Neuronal stem cell (in vitro differentiated cells): ENCODE measurements at regions not wholly inside any gene's neighbourhood (a gene's known extent, or its start where the extent isn't known, plus 50 kb on each side); places are given as distances from the start of the nearest gene placed in this dataset.
"Not testable (repeated sequence)": the region's sequence is repeated elsewhere in the genome, so short reads cannot be mapped to it uniquely, and the experiment has no call there.

Source experiments
- DNase-seq: peaks from one replicate; pipeline ENCODE4 v3.0.0-alpha.2; 2013; ENCODE audit warnings: low spot score
- H2AFZ ChIP-seq: one replicate; pipeline ENCODE4 v1.6.1; 2013; ENCODE audit warnings: mild to moderate bottlenecking, low read length, inconsistent platforms
- H2AK5ac ChIP-seq: 2 replicates; pipeline ENCODE4 v1.6.1; 2013; ENCODE audit warnings: low read depth, mild to moderate bottlenecking, inconsistent platforms, low read length, moderate library complexity, mixed read lengths
- H2BK120ac ChIP-seq: 2 replicates; pipeline ENCODE4 v1.6.1; 2013; ENCODE audit warnings: low read depth, mild to moderate bottlenecking, inconsistent platforms, low read length, moderate library complexity, mixed read lengths
- H2BK12ac ChIP-seq: one replicate; pipeline ENCODE4 v1.6.1; 2013; ENCODE audit warnings: low read length, inconsistent platforms
- H2BK15ac ChIP-seq: 2 replicates; pipeline ENCODE4 v1.6.1; 2013; ENCODE audit warnings: mild to moderate bottlenecking, low read length, inconsistent platforms, mixed read lengths
- H2BK5ac ChIP-seq: one replicate; pipeline ENCODE4 v1.6.1; 2013; ENCODE audit warnings: inconsistent platforms, mild to moderate bottlenecking, low read length, moderate library complexity
- H3K14ac ChIP-seq: one replicate; pipeline ENCODE4 v1.6.1; 2013; ENCODE audit warnings: low read length, inconsistent platforms
- H3K18ac ChIP-seq: 2 replicates; pipeline ENCODE4 v1.6.1; 2013; ENCODE audit warnings: low read length, inconsistent platforms
- H3K23ac ChIP-seq: 2 replicates; pipeline ENCODE4 v1.6.1; 2013; ENCODE audit warnings: low read depth, mild to moderate bottlenecking, mixed read lengths, low read length, inconsistent platforms; ENCODE audit not compliant: poor library complexity
- H3K27ac ChIP-seq: replicated peaks from 3 replicates; pipeline ENCODE4 v1.5.1; 2013; ENCODE audit warnings: low read length, inconsistent platforms
- H3K27me3 ChIP-seq, 3 experiments: 2 replicates each; pipeline ENCODE4 v1.6.1; 2013; ENCODE audit warnings: low read length in 3 of 3, mild to moderate bottlenecking in 2 of 3, inconsistent platforms in 1 of 3, low read depth in 1 of 3, mixed read lengths in 1 of 3, moderate library complexity in 1 of 3; ENCODE audit not compliant: control insufficient read depth in 3 of 3, insufficient read depth in 3 of 3
- H3K36me3 ChIP-seq, 2 donors: replicated peaks in 1 of 2; 2 replicates each; pipeline ENCODE4 v1.6.1; 2013; ENCODE audit warnings: low read length in 2 of 2; ENCODE audit not compliant: control insufficient read depth in 2 of 2, insufficient read depth in 2 of 2
- H3K4ac ChIP-seq: 2 replicates; pipeline ENCODE4 v1.6.1; 2013; ENCODE audit warnings: inconsistent platforms, mild to moderate bottlenecking, low read length, moderate library complexity
- H3K4me1 ChIP-seq, 2 donors: 1 replicate in 1 of 2; 2 replicates in 1 of 2; pipeline ENCODE4 v1.6.1; 2013; ENCODE audit warnings: low read length in 2 of 2, low read depth in 1 of 2; ENCODE audit not compliant: control insufficient read depth in 2 of 2, insufficient read depth in 1 of 2
- H3K4me2 ChIP-seq: one replicate; pipeline ENCODE4 v1.6.1; 2013; ENCODE audit warnings: mild to moderate bottlenecking, low read length, inconsistent platforms; ENCODE audit not compliant: insufficient read depth, poor library complexity, severe bottlenecking
- H3K4me3 ChIP-seq, 2 donors: 2 replicates each; pipeline ENCODE4 v1.5.1; 2013; ENCODE audit warnings: low read length in 2 of 2, mild to moderate bottlenecking in 2 of 2, inconsistent platforms in 1 of 2, moderate library complexity in 1 of 2
- H3K79me1 ChIP-seq: one replicate; pipeline ENCODE4 v1.6.1; 2013; ENCODE audit warnings: low read depth, mild to moderate bottlenecking, inconsistent platforms, low read length, moderate library complexity
- H3K9ac ChIP-seq: one replicate; pipeline ENCODE4 v1.6.1; 2013; ENCODE audit warnings: mild to moderate bottlenecking, low read depth, low read length, inconsistent platforms; ENCODE audit not compliant: poor library complexity
- H3K9me3 ChIP-seq, 2 donors: replicated peaks in 1 of 2; 2 replicates each; pipeline versions ENCODE3 to v1.6.1; 2013; ENCODE audit warnings: low read length in 2 of 2, mild to moderate bottlenecking in 2 of 2, inconsistent platforms in 1 of 2, low read depth in 1 of 2, mixed read lengths in 1 of 2, moderate library complexity in 1 of 2; ENCODE audit not compliant: control insufficient read depth in 2 of 2, insufficient read depth in 1 of 2
- H4K8ac ChIP-seq: one replicate; pipeline ENCODE4 v1.6.1; 2013; ENCODE audit warnings: low read depth, mild to moderate bottlenecking, inconsistent platforms, low read length, moderate library complexity
- H4K91ac ChIP-seq: one replicate; pipeline ENCODE4 v1.6.1; 2013; ENCODE audit warnings: low read length, low read depth, mild to moderate bottlenecking, inconsistent platforms; ENCODE audit not compliant: poor library complexity
- WGBS, 2 donors: extraction: QIAGEN DNeasy Blood & Tissue Kit; methylation state at CpG; one replicate each; pipeline ENCODE4 v1.1.7; 2013; ENCODE audit warnings: missing lambda C conversion rate in 2 of 2, mixed read lengths in 1 of 2; ENCODE audit not compliant: insufficient read length in 2 of 2, insufficient replicate concordance in 1 of 2; ENCODE audit errors: extremely low coverage in 2 of 2; 5-methylcytosine and 5-hydroxymethylcytosine counted together

DNA sequence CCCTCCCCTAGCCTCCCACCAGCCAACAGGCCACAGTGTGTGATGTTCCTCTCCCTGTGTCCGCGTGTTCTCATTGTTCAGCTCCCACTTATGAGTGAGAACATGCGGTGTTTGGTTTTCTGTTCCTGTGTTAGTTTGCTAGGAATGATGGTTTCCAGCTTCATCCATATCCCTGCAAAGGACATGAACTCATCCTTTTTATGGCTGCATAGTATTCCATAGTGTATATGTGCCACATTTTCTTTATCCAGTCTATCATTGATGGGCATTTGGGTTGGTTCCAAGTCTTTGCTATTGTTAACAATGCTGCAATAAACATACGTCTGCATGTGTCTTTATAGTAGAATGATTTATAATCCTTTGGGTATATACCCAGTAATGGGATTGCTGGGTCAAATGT, 239.0 kb upstream of the EXOC2 start:
- H2BK120ac ChIP-seq, H3K9me3 ChIP-seq, H3K36me3 ChIP-seq, H2BK5ac ChIP-seq, H3K4me2 ChIP-seq, H3K4ac ChIP-seq, H2AFZ ChIP-seq, H3K18ac ChIP-seq, H2BK15ac ChIP-seq, H3K9ac ChIP-seq, H3K79me1 ChIP-seq, H2BK12ac ChIP-seq, H3K23ac ChIP-seq, H3K27ac ChIP-seq, H3K14ac ChIP-seq, H2AK5ac ChIP-seq, DNase-seq, H3K4me1 ChIP-seq, H3K4me3 ChIP-seq, H3K27me3 ChIP-seq, H4K8ac ChIP-seq, H4K91ac ChIP-seq: not testable (repeated sequence)
- no CpG with 5 or more reads among the region's 4 CpGs for WGBS, 2 donors

DNA sequence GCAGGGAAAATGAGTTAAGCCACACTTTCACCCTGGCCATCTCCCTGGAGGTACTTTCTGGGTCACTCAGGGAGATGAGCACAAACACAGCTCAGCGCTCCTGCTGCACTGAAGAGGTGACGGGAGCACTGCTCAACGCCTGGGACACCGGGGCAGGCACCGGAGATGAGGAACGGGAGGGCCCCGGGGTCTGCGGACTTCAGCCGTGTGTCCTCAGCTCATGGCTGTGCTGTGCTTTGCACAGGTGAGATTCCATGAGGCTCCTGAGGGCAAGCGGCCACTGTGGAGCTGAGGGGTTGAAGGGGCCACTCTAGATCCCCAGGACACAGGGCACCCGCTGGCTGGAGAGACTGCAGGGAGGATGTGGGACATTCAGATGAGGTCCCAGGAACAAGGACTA, 234.2 kb upstream of the EXOC2 start:
- no CpG with 5 or more reads among the region's 11 CpGs for WGBS, 2 donors
- H2BK120ac ChIP-seq, result no peak overlapping the region
- H3K27ac ChIP-seq, result no peak overlapping the region

DNA sequence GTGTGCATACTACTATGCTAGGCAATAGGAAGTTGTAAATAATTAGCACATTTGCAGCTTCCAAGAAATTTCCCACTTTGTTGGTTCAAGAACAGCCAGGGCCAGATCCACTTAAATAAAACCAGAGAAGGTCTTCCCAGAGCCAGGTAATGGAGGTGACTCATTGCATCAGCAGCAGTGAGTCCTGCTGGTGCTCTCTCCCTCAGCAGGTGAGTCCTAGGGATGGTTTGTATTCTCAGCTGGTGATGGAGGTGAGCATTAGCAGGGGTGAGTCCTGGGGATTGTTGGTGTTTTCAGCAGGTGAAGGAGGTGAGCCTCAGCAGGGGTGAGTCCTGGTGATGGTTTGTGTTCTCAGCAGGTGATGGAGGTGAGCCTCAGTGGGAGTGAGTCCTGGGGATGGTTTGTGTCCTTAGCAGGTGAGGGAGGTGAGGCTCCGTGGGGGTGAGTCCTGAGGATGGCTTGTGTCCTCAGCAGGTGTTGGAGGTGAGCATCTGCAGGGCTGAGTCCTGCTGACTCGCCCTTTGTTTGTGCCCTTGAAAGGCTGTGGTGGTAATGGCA, 232.8 kb upstream of the EXOC2 start:
- Histone ChIP-seq H3K14ac (no peak overlapping the region), H2BK5ac (no peak overlapping the region), H3K9ac (no peak overlapping the region), H2BK12ac (no peak overlapping the region), H3K9me3 (peaks cover 3 to 5% of the 10 kb centered on the region in 2 donors), H3K4me3 (no peak overlapping the region), H2BK15ac (no peak overlapping the region), H3K27ac (no peak overlapping the region), H3K36me3 (no peaks in the 10 kb centered on the region), H2BK120ac (no peak overlapping the region), H3K18ac (no peak overlapping the region), H3K27me3 (no peaks in the 10 kb centered on the region), H2AFZ (no peak overlapping the region), H3K4me1 (no peaks in the 10 kb centered on the region), H3K23ac (no peak overlapping the region), H4K8ac (no peak overlapping the region), H2AK5ac (no peak overlapping the region), H3K79me1 (no peaks in the 10 kb centered on the region), H3K4me2 (no peak overlapping the region), H3K4ac (no peak overlapping the region), H4K91ac (no peak overlapping the region)
- no CpG with 5 or more reads among the region's 2 CpGs for WGBS, 2 donors
- no peak for DNase-seq

More for the DNA sequence above, 234.2 kb upstream of the EXOC2 start:
- Histone ChIP-seq H3K14ac (no peak overlapping the region), H3K79me1 (no peaks in the 10 kb centered on the region), H2BK5ac (no peak overlapping the region), H4K8ac (no peak overlapping the region), H3K27me3 (no peaks in the 10 kb centered on the region), H3K4ac (no peak overlapping the region), H4K91ac (no peak overlapping the region), H3K23ac (no peak overlapping the region), H3K18ac (peak overlapping the region; percentile 45), H3K4me1 (no peaks in the 10 kb centered on the region), H2BK15ac (no peak overlapping the region), H3K9ac (peak overlapping the region; percentile 57), H3K36me3 (no peaks in the 10 kb centered on the region), H3K4me3 (no peak overlapping the region), H3K4me2 (peak overlapping the region; percentile 3), H2AK5ac (no peak overlapping the region), H2BK12ac (no peak overlapping the region), H3K9me3 (no peaks in the 10 kb centered on the region), H2AFZ (no peak overlapping the region)
- DNase-seq, result no peak

DNA sequence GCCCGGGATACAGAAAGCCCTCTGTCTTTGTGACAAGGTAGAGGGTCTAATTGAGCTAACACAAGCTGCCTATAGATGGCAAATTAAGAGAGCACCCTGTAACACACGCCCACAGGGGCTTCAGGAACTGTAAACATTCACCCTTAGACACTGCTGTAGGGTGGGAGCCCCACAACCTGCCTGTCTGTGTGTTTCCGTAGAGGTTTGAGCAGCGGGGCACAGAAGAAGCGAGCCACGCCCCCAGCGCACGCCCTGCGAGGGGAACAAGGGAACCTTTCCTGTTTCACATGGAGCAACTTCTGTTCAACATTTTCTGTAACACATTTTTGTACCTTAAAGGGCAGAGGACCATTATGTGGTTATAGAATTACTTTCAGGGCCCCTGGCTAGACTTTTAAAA, 231.7 kb upstream of the EXOC2 start:
- no peak overlapping the region for H3K4me2 ChIP-seq
- no peak overlapping the region for H3K23ac ChIP-seq
- no peak overlapping the region for H3K14ac ChIP-seq
- no peaks in the 10 kb centered on the region for H3K36me3 ChIP-seq
- DNase-seq, result no peak
- no peaks in the 10 kb centered on the region for H3K27me3 ChIP-seq
- no peak overlapping the region for H4K91ac ChIP-seq
- no peak overlapping the region for H4K8ac ChIP-seq
- no peak overlapping the region for H3K27ac ChIP-seq
- H3K9me3 ChIP-seq, result peaks cover 5% of the 10 kb centered on the region in 2 donors
- no peak overlapping the region for H2BK15ac ChIP-seq
- H3K4ac ChIP-seq, result no peak overlapping the region
- no peaks in the 10 kb centered on the region for H3K4me1 ChIP-seq
- no peak overlapping the region for H2BK12ac ChIP-seq
- no CpG with 5 or more reads among the region's 9 CpGs for WGBS, 2 donors
- no peak overlapping the region for H2AFZ ChIP-seq
- no peak overlapping the region for H2AK5ac ChIP-seq
- H2BK5ac ChIP-seq, result no peak overlapping the region
- no peaks in the 10 kb centered on the region for H3K79me1 ChIP-seq
- no peak overlapping the region for H2BK120ac ChIP-seq
- H3K18ac ChIP-seq, result no peak overlapping the region
- H3K9ac ChIP-seq, result no peak overlapping the region
- H3K4me3 ChIP-seq, result no peak overlapping the region
